ENCODE measurements at regions not wholly inside any gene's neighbourhood (a gene's known extent, or its start where the extent isn't known, plus 50 kb on each side); places are given as distances from the start of the nearest gene placed in this dataset.

DNA sequence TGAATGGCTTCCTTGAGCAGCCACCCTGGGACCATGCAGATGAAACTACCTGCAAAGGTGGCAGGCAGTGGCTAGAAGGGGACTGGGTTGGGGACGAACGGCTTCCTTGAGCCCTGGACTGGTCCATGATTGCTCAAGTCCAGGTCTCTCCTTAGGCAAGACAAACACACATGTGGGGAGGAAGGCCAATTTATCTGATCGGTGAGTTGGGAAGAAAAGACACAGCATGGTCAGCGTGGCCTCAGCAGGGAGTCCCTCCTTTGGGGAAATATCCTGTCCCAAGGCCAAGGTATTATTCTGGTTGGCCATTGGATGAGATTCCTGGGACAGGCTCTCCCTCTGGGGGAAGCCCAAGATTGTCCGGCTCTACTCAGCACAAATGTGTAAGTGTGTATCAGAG is 116.3 kb upstream of the ERG start:
- H3K27me3 ChIP-seq (replicated peaks; ENCODE audit: insufficient read depth): peaks cover 8% of the 10 kb centered on the region; the same call in 1 of the 2 replicates
- H3K79me2 ChIP-seq (ENCODE audit: insufficient read depth): no peaks in the 10 kb centered on the region
- peaks cover 7% of the 10 kb centered on the region for H3F3A ChIP-seq (ENCODE audit: insufficient read depth)
- H4K20me1 ChIP-seq (ENCODE audit: insufficient read depth): no peaks in the 10 kb centered on the region
- no peak for DNase-seq
- no peak overlapping the region for H2AFZ ChIP-seq
- H3K9ac ChIP-seq: no peak overlapping the region
- H3K36me3 ChIP-seq (ENCODE audit: low read depth): no peaks in the 10 kb centered on the region
- no peaks in the 10 kb centered on the region for H3K9me3 ChIP-seq (ENCODE audit: low read depth)
- H3K4me2 ChIP-seq (ENCODE audit: unreplicated experiment): no peak overlapping the region
- TF ChIP-seq EZH2phosphoT487 (IDR thresholded peaks at IDR 0.05; ENCODE audit: insufficient read depth, low read depth): no peak
- no peak for TF ChIP-seq EZH2 (IDR thresholded peaks at IDR 0.05; ENCODE audit: insufficient read depth, poor library complexity, severe bottlenecking)
- peaks cover 4% of the 10 kb centered on the region for H3K4me1 ChIP-seq (ENCODE audit: insufficient read depth)
- H3K4me3 ChIP-seq: no peak overlapping the region
- no peak overlapping the region for H3K27ac ChIP-seq
- in situ Hi-C loops (cut with MboI): no loop called here
- no peaks in the 10 kb centered on the region for H3K9me2 ChIP-seq (ENCODE audit: insufficient read depth)
- 93 to 98% methylated on average over 5 of the region's 5 CpGs for WGBS, 2 experiments (ENCODE audit: low coverage in 1 of 2, low lambda C conversion rate in 2 of 2, missing lambda C conversion rate in 2 of 2)

DNA sequence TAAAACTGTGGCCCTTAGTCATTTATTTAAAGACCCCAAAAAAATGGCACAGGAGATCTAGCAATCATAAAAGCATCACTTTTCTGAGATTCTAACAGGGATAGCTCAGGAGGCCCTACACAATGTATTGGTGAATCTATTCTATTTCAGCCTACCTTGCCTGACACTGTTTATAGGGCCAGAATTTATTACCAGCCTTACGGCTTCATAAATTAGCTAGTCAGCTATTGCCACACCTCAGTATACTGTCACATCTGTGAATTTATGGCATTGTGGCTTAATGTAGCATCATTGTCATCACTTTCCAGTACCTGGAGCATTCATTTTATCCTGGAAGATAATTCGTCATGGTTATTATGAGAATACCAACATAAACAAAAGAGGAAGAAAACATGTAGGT is 121.2 kb upstream of the ERG start:
- Histone ChIP-seq H4K20me1 (ENCODE audit: insufficient read depth) (no peaks in the 10 kb centered on the region), H3K9me2 (ENCODE audit: insufficient read depth) (no peaks in the 10 kb centered on the region), H3K4me3 (no peak overlapping the region), H3K27me3 (replicated peaks; ENCODE audit: insufficient read depth) (no peaks in the 10 kb centered on the region), H3F3A (ENCODE audit: insufficient read depth) (peaks cover 20% of the 10 kb centered on the region), H3K9me3 (ENCODE audit: low read depth) (no peaks in the 10 kb centered on the region), H3K36me3 (ENCODE audit: low read depth) (no peaks in the 10 kb centered on the region), H3K27ac (peak overlapping the region; percentile 34; the same call in 1 of the 2 replicates), H2AFZ (no peak overlapping the region), H3K9ac (peak overlapping the region; percentile 13; the same call in 1 of the 2 replicates), H3K79me2 (ENCODE audit: insufficient read depth) (no peaks in the 10 kb centered on the region), H3K4me2 (ENCODE audit: unreplicated experiment) (peak overlapping the region; percentile 14), H3K4me1 (ENCODE audit: insufficient read depth) (peaks cover 19% of the 10 kb centered on the region)
- in situ Hi-C loops (cut with MboI): no loop called here
- 41 to 49% methylated on average over 2 of the region's 2 CpGs for WGBS, 2 experiments (ENCODE audit: low coverage in 1 of 2, low lambda C conversion rate in 2 of 2, missing lambda C conversion rate in 2 of 2)
- DNase-seq: no peak
- TF ChIP-seq EZH2 (IDR thresholded peaks at IDR 0.05; ENCODE audit: insufficient read depth, poor library complexity, severe bottlenecking) (no peak), EZH2phosphoT487 (IDR thresholded peaks at IDR 0.05; ENCODE audit: insufficient read depth, low read depth) (no peak)

DNA sequence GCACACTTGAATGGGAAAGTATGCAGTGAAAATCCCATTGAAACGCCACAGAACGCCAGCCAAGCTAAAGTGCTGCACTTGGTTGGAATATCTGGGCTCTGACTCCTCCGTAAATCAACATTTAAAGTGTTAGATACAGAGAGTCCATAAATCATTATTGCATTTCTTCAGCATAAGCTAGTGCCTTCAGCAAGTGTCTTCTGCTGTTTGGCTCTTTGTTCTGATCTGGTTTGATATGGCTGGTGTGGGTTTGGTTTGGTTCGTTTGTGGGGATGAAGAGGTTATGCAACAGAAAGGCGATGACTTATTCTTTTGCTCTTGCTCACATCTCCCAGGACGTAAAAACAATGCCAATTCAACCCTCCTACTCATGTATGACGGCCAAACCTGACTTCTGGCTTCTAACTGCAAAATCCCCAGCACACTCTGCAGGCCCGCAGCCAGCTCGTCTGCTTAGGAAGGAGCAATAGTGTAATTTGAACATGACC is 121.8 kb upstream of the ERG start:
- peaks cover 20% of the 10 kb centered on the region for H3F3A ChIP-seq (ENCODE audit: insufficient read depth)
- H2AFZ ChIP-seq: no peak overlapping the region
- peaks cover 19% of the 10 kb centered on the region for H3K4me1 ChIP-seq (ENCODE audit: insufficient read depth)
- no peaks in the 10 kb centered on the region for H3K9me3 ChIP-seq (ENCODE audit: low read depth)
- H3K79me2 ChIP-seq (ENCODE audit: insufficient read depth): no peaks in the 10 kb centered on the region
- 1 to 3% methylated on average over 9 of the region's 9 CpGs for WGBS, 2 experiments (ENCODE audit: low coverage in 1 of 2, low lambda C conversion rate in 2 of 2, missing lambda C conversion rate in 2 of 2)
- no peaks in the 10 kb centered on the region for H3K9me2 ChIP-seq (ENCODE audit: insufficient read depth)
- no peak overlapping the region for H3K4me3 ChIP-seq
- no peaks in the 10 kb centered on the region for H4K20me1 ChIP-seq (ENCODE audit: insufficient read depth)
- no peak for TF ChIP-seq EZH2phosphoT487 (IDR thresholded peaks at IDR 0.05; ENCODE audit: insufficient read depth, low read depth)
- no peak for TF ChIP-seq EZH2 (IDR thresholded peaks at IDR 0.05; ENCODE audit: insufficient read depth, poor library complexity, severe bottlenecking)
- peak overlapping the region; percentile 34; the same call in 1 of the 2 replicates for H3K27ac ChIP-seq
- no peaks in the 10 kb centered on the region for H3K36me3 ChIP-seq (ENCODE audit: low read depth)
- DNase-seq: peak; percentile 96
- H3K27me3 ChIP-seq (replicated peaks; ENCODE audit: insufficient read depth): no peaks in the 10 kb centered on the region
- in situ Hi-C loops (cut with MboI): no loop called here
- peak overlapping the region; percentile 17 for H3K4me2 ChIP-seq (ENCODE audit: unreplicated experiment)
- peak overlapping the region; percentile 13; the same call in 1 of the 2 replicates for H3K9ac ChIP-seq

DNA sequence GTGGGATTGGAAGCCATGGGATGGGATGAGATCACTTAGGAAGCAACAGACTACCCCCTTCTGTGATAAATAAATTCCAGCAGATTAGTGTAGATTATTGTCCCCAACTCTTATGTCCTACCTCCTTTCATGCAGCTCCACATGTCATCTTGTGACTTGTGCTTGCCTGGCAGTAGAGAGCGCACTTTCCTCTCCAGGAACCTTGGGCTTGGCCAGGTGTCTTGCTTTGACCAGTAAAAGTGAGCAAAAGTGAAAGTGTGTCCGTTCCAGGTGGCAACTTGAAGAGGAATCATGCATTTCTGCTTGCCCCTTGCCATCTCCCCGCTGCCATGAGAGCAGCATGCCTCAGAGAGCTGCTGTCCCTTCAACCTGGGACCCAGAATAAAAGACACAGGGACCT is 122.9 kb upstream of the ERG start:
- Histone ChIP-seq H3K4me3 (no peak overlapping the region), H2AFZ (no peak overlapping the region), H3F3A (ENCODE audit: insufficient read depth) (peaks cover 20% of the 10 kb centered on the region), H3K27me3 (replicated peaks; ENCODE audit: insufficient read depth) (no peaks in the 10 kb centered on the region), H3K9me3 (ENCODE audit: low read depth) (no peaks in the 10 kb centered on the region), H3K4me1 (ENCODE audit: insufficient read depth) (peaks cover 19% of the 10 kb centered on the region), H3K27ac (no peak overlapping the region), H3K9me2 (ENCODE audit: insufficient read depth) (no peaks in the 10 kb centered on the region), H4K20me1 (ENCODE audit: insufficient read depth) (no peaks in the 10 kb centered on the region), H3K36me3 (ENCODE audit: low read depth) (no peaks in the 10 kb centered on the region), H3K9ac (no peak overlapping the region), H3K79me2 (ENCODE audit: insufficient read depth) (no peaks in the 10 kb centered on the region), H3K4me2 (ENCODE audit: unreplicated experiment) (no peak overlapping the region)
- 74 to 77% methylated on average over 3 of the region's 3 CpGs for WGBS, 2 experiments (ENCODE audit: low coverage in 1 of 2, low lambda C conversion rate in 2 of 2, missing lambda C conversion rate in 2 of 2)
- no peak for TF ChIP-seq EZH2phosphoT487 (IDR thresholded peaks at IDR 0.05; ENCODE audit: insufficient read depth, low read depth)
- no peak for TF ChIP-seq EZH2 (IDR thresholded peaks at IDR 0.05; ENCODE audit: insufficient read depth, poor library complexity, severe bottlenecking)
- no peak for DNase-seq
- in situ Hi-C loops (cut with MboI): no loop called here

All from GM23248 (cell line).